ENCODE measurements at regions not wholly inside any gene's neighbourhood (a gene's known extent, or its start where the extent isn't known, plus 50 kb on each side); places are given as distances from the start of the nearest gene placed in this dataset.

DNA sequence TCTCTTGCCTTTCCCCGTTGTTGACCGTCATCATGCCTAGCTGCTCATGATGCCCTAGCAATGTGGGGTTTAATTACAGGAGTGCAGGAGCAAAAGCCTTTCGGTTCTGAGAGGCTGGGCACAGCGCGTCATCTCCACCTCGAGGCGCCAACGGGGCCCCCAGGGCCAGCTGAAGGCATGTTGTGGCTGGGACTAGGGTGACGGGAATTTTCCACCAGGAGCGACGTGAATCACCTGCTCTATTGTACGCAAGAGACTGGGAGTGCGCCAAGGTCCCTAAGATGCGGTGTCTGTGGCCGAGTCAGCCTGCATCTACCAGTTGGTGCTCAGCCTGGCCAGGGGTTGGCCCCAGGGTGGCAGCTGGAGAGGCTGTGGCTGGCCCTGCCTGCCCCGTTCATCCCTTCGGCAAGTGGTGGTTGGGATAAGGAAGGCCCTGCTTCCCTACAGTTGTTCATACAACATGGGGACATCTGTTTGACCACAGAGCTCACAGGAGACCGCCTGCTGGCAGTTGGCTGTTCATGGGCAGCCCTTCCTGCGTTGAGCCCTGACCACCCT is 1175.6 kb downstream of the BRD1 start:
- H3K9me3 ChIP-seq (ENCODE audit: control insufficient read depth, low read length) = no peaks in the 10 kb centered on the region
- no peak for DNase-seq
- H3K4me1 ChIP-seq (ENCODE audit: control insufficient read depth, insufficient read depth, low read length, poor library complexity, severe bottlenecking) = no peaks in the 10 kb centered on the region

DNA sequence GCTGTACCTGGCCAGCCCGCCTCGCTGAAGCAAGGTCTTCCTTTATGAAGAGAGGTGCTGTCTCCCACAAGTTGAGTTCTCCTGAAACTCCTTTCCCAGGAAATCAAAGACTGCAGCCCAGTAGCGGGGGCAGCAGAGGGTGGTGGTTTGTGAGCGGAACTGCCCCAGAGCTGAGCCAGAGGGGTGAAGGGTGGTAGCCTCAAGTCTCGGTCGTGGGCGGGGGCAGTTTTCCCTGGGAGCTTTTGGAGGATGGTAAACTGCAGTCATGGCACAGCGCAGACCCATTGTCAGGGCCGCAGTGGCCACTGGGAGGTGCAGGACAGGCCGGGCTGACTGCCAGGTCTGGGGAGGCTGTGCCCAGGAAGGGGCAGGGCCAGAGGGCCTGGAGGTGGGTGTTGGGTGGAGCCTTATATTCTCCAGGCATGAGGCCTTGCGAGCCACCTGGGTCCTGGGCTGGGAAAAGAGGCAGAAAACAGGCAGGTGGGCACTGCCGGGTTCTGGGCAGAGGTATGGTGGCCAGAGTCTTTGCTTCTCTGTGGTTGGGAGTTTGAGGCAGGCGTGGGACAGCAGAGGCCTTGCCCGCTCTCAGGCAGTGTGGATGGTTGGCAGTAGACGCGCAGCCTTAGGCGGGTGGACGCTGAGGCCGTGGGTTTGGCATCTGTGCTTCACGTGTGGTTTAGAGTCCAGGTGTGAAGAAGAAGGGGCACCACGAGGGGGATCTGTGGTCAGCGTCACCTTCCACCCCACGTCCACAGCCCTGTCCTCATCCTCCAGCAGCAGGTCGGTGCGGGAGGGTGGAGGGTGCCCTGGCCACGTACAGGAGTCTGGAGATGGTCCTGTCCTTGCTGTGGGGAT is 1176.4 kb downstream of the BRD1 start:
- H3K27ac ChIP-seq (ENCODE audit: insufficient read depth, low read length, poor library complexity, severe bottlenecking) = no peak overlapping the region
- H3K4me1 ChIP-seq (ENCODE audit: control insufficient read depth, insufficient read depth, low read length, poor library complexity, severe bottlenecking) = no peaks in the 10 kb centered on the region
- no peaks in the 10 kb centered on the region for H3K27me3 ChIP-seq (replicated peaks; ENCODE audit: control insufficient read depth, insufficient read depth, low read length, poor library complexity, severe bottlenecking)
- H3K36me3 ChIP-seq (ENCODE audit: control insufficient read depth, insufficient read depth, low read length) = no peaks in the 10 kb centered on the region
- no peak overlapping the region for H3K4me3 ChIP-seq (ENCODE audit: insufficient read depth, low read depth, low read length, poor library complexity, severe bottlenecking)
- H3K9me3 ChIP-seq (ENCODE audit: control insufficient read depth, low read length) = no peaks in the 10 kb centered on the region
- no peak for DNase-seq

More for the DNA sequence above, 1175.6 kb downstream of the BRD1 start:
- no peaks in the 10 kb centered on the region for H3K36me3 ChIP-seq (ENCODE audit: control insufficient read depth, insufficient read depth, low read length)
- no peaks in the 10 kb centered on the region for H3K27me3 ChIP-seq (replicated peaks; ENCODE audit: control insufficient read depth, insufficient read depth, low read length, poor library complexity, severe bottlenecking)
- H3K27ac ChIP-seq (ENCODE audit: insufficient read depth, low read length, poor library complexity, severe bottlenecking) = no peak overlapping the region
- no peak overlapping the region for H3K4me3 ChIP-seq (ENCODE audit: insufficient read depth, low read depth, low read length, poor library complexity, severe bottlenecking)

DNA sequence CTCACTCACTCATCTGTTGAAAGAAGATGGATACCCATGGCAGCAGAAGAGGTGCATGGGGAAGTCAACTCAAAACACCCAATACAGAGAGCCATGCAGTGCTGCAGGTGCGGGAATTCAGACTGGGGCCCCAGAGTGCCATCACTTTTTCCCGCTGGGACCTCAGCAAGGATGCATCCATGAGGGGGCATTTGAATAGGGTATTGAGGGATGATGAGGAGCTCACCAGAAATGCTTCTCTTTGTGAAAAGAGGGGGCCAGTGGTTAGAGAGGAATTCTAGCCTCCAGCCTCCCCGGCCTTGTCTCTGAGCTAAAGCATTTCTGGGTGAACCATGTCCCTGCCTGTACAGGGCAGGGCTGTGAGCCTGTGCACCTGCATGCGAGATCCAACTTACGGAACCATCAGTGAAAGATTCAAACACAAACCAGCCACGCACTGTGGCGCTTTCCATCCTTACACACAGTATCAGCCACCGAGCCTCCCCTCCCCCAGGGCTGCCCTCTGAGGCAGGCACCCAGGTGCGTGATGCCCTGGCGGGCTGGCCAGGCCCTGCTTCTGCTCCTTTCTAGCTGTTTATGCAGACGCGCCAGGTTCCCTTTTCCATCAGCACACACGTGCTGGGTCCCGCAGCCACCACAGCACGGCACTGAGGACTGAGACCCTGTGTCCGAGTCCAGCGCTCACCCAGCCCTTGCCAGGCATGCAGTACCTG is 1177.2 kb downstream of the BRD1 start:
- H3K4me3 ChIP-seq (ENCODE audit: insufficient read depth, low read depth, low read length, poor library complexity, severe bottlenecking) = no peak overlapping the region
- no peaks in the 10 kb centered on the region for H3K27me3 ChIP-seq (replicated peaks; ENCODE audit: control insufficient read depth, insufficient read depth, low read length, poor library complexity, severe bottlenecking)
- H3K27ac ChIP-seq (ENCODE audit: insufficient read depth, low read length, poor library complexity, severe bottlenecking) = no peak overlapping the region
- no peaks in the 10 kb centered on the region for H3K4me1 ChIP-seq (ENCODE audit: control insufficient read depth, insufficient read depth, low read length, poor library complexity, severe bottlenecking)
- no peaks in the 10 kb centered on the region for H3K36me3 ChIP-seq (ENCODE audit: control insufficient read depth, insufficient read depth, low read length)
- DNase-seq = no peak
- no peaks in the 10 kb centered on the region for H3K9me3 ChIP-seq (ENCODE audit: control insufficient read depth, low read length)

DNA sequence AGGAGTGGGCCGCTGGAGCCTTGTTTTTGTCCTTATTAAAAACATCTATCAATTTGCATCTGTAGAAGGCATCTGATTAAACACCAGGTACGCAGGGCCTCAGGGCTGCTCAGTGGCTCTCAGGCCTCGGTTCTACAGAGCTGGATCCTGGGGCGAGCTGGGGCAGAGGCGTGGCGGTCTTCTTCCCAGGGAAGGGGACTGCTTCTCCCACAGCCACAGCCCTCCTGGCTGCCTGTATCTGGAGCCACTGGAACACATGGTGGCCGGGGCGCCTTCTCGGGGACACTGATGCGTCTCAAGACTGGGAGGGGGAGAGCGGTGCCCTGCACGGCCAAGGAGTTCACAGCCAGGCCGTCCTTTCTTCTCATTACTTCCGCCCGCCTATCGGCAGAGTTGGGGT is 1178.2 kb downstream of the BRD1 start:
- no peaks in the 10 kb centered on the region for H3K9me3 ChIP-seq (ENCODE audit: control insufficient read depth, low read length)
- no peak overlapping the region for H3K27ac ChIP-seq (ENCODE audit: insufficient read depth, low read length, poor library complexity, severe bottlenecking)
- H3K36me3 ChIP-seq (ENCODE audit: control insufficient read depth, insufficient read depth, low read length) = no peaks in the 10 kb centered on the region
- no peaks in the 10 kb centered on the region for H3K4me1 ChIP-seq (ENCODE audit: control insufficient read depth, insufficient read depth, low read length, poor library complexity, severe bottlenecking)
- DNase-seq = no peak
- no peak overlapping the region for H3K4me3 ChIP-seq (ENCODE audit: insufficient read depth, low read depth, low read length, poor library complexity, severe bottlenecking)
- H3K27me3 ChIP-seq (replicated peaks; ENCODE audit: control insufficient read depth, insufficient read depth, low read length, poor library complexity, severe bottlenecking) = no peaks in the 10 kb centered on the region

DNA sequence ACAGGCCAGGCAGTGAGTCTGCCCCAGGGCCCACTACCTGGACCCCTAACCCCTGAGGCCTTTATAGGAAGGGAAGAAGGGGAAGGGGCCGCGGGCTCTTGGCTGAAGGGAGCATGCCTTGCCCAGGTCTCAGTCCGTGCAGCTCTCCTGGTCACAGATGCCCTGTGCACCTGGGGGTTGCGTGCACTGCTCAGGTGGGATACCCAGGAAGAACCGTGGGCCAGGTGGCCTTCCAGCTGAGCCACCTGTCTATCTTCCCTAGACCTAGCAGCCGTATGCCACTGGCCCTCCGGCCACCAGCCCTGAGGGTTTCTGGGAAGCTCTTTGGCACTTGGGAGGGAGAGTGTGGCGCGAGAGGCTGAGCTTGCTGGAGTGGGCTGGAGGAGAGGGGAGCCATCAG is 1178.6 kb downstream of the BRD1 start:
- Histone ChIP-seq H3K27me3 (replicated peaks; ENCODE audit: control insufficient read depth, insufficient read depth, low read length, poor library complexity, severe bottlenecking) (no peaks in the 10 kb centered on the region), H3K27ac (ENCODE audit: insufficient read depth, low read length, poor library complexity, severe bottlenecking) (no peak overlapping the region), H3K4me3 (ENCODE audit: insufficient read depth, low read depth, low read length, poor library complexity, severe bottlenecking) (no peak overlapping the region), H3K4me1 (ENCODE audit: control insufficient read depth, insufficient read depth, low read length, poor library complexity, severe bottlenecking) (no peaks in the 10 kb centered on the region), H3K9me3 (ENCODE audit: control insufficient read depth, low read length) (no peaks in the 10 kb centered on the region), H3K36me3 (ENCODE audit: control insufficient read depth, insufficient read depth, low read length) (no peaks in the 10 kb centered on the region)
- DNase-seq = no peak

DNA sequence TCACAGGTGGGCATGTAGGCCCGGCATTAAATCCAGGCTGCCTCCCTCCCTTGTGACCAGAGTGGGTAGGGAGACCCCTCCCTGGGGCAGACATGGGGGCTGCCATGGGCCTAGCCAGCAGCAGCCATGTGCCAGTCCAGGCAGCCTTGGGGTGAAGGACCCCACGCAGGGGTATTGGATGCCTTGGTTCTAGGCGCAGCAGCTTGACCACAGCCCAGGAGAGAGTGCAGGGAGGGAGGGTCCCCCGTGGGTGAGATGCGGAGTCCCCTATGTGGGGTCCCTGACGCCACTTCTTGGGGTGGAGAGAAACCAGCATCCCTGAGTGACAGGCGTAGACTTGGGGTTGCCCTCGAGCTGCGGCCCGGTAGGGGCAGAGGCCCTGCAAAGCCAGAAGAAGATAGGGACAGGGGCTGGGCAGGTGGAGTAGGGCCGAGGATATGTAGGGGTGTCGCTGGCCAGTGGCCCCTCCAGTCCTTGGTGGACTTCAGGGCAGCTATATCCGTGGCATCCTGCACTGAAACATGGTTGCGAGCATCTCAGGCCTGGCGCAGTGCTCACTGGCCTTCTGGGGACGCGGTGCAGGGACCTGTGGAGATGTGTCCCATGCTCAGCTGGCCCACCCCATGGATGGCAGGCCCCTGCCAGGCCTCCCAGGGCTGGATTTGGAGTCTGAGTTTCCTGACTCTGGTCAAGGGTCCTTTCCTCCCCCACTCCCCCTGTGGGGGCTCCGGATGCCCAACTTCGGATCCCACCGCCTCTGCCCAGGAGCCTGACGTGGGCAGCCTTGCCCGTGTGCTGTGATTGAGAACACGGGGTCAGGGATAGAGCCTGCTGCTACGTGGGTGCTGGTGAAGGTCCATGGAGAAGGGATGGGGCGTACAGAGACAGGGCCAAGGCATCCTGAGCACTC is 1179.8 kb downstream of the BRD1 start:
- Histone ChIP-seq H3K4me3 (ENCODE audit: insufficient read depth, low read depth, low read length, poor library complexity, severe bottlenecking) (no peak overlapping the region), H3K27me3 (replicated peaks; ENCODE audit: control insufficient read depth, insufficient read depth, low read length, poor library complexity, severe bottlenecking) (no peaks in the 10 kb centered on the region), H3K9me3 (ENCODE audit: control insufficient read depth, low read length) (no peaks in the 10 kb centered on the region), H3K36me3 (ENCODE audit: control insufficient read depth, insufficient read depth, low read length) (no peaks in the 10 kb centered on the region), H3K4me1 (ENCODE audit: control insufficient read depth, insufficient read depth, low read length, poor library complexity, severe bottlenecking) (no peaks in the 10 kb centered on the region), H3K27ac (ENCODE audit: insufficient read depth, low read length, poor library complexity, severe bottlenecking) (no peak overlapping the region)
- DNase-seq = no peak

DNA sequence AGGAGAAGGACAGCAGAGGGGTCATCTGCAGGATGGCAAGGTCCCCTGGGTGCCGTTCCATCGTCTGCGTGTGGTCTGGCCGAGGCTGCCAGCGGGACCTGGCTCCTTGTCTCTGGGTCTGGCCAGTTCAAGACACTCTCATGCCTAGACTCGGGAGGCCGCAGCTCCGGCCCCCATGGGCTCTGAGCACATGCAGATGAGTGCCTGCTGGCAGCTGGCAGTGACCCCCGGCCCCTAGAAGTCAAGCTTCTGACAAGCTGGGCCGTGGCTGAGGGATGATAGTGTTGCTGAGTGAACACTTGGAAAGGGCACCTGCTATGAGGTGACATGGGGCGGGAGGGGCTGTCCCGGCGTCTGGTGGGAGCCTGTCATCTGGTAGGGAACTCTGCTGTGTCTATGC is 1180.6 kb downstream of the BRD1 start:
- no peak for DNase-seq
- no peaks in the 10 kb centered on the region for H3K36me3 ChIP-seq (ENCODE audit: control insufficient read depth, insufficient read depth, low read length)
- no peak overlapping the region for H3K27ac ChIP-seq (ENCODE audit: insufficient read depth, low read length, poor library complexity, severe bottlenecking)
- no peaks in the 10 kb centered on the region for H3K27me3 ChIP-seq (replicated peaks; ENCODE audit: control insufficient read depth, insufficient read depth, low read length, poor library complexity, severe bottlenecking)
- no peak overlapping the region for H3K4me3 ChIP-seq (ENCODE audit: insufficient read depth, low read depth, low read length, poor library complexity, severe bottlenecking)
- H3K4me1 ChIP-seq (ENCODE audit: control insufficient read depth, insufficient read depth, low read length, poor library complexity, severe bottlenecking) = no peaks in the 10 kb centered on the region
- H3K9me3 ChIP-seq (ENCODE audit: control insufficient read depth, low read length) = no peaks in the 10 kb centered on the region

DNA sequence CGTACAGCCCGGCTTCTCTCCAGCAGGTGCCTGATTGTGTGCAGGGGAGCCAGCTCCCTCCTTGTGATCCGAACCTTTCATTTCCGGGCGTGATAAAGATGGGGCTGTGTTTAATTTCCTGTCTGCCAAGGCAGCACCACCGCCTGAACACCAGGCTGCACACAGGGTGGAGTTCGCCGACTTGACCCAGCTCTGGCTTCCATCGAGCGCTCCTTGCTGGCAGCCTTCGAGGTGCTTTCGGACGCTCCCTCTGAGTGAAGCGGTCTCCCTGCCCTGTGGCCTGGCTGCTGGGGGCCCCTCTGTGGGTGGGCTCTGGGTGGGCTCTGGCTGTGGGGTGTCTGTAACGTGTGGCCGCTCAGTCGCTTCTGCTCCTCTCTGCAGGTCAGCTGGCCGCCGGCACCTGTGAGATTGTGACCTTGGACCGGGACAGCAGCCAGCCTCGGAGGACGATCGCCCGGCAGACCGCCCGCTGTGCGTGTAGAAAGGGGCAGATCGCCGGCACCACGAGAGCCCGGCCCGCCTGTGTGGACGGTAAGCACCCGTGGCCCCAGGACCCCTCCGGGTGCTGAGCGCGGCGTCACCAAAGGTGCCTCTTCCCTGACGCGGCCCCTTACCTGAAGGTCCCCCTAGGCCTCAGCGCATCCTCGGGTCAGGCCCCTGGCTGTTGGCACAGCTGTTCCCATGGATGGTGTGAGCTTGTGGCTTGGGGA is 1181.3 kb downstream of the BRD1 start:
- Histone ChIP-seq H3K27me3 (replicated peaks; ENCODE audit: control insufficient read depth, insufficient read depth, low read length, poor library complexity, severe bottlenecking) (no peaks in the 10 kb centered on the region), H3K9me3 (ENCODE audit: control insufficient read depth, low read length) (no peaks in the 10 kb centered on the region), H3K4me3 (ENCODE audit: insufficient read depth, low read depth, low read length, poor library complexity, severe bottlenecking) (no peak overlapping the region), H3K36me3 (ENCODE audit: control insufficient read depth, insufficient read depth, low read length) (no peaks in the 10 kb centered on the region), H3K27ac (ENCODE audit: insufficient read depth, low read length, poor library complexity, severe bottlenecking) (no peak overlapping the region), H3K4me1 (ENCODE audit: control insufficient read depth, insufficient read depth, low read length, poor library complexity, severe bottlenecking) (no peaks in the 10 kb centered on the region)
- no peak for DNase-seq

DNA sequence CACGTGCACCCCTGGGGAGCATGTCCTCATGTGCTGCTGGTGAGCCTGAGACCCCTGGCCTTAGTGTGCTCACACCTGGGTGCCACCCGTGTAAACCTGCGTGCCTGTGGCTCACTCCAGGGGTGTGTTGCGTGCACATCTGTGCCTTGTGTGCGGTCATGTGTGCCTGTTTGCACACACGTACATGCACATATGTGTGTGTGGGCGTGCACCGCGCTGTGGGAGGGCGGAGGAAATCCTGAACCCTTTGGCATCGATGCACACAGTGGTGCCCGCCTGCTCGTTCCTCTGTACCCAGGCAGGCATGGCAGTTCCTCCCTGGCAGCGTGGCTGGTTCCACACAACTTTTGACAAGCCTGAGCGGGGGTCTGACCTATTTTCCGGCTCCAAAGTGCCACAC is 1181.9 kb downstream of the BRD1 start:
- DNase-seq = no peak
- no peaks in the 10 kb centered on the region for H3K9me3 ChIP-seq (ENCODE audit: control insufficient read depth, low read length)
- H3K4me3 ChIP-seq (ENCODE audit: insufficient read depth, low read depth, low read length, poor library complexity, severe bottlenecking) = no peak overlapping the region
- no peak overlapping the region for H3K27ac ChIP-seq (ENCODE audit: insufficient read depth, low read length, poor library complexity, severe bottlenecking)
- no peaks in the 10 kb centered on the region for H3K36me3 ChIP-seq (ENCODE audit: control insufficient read depth, insufficient read depth, low read length)
- no peaks in the 10 kb centered on the region for H3K4me1 ChIP-seq (ENCODE audit: control insufficient read depth, insufficient read depth, low read length, poor library complexity, severe bottlenecking)
- H3K27me3 ChIP-seq (replicated peaks; ENCODE audit: control insufficient read depth, insufficient read depth, low read length, poor library complexity, severe bottlenecking) = no peaks in the 10 kb centered on the region
